SK-N-MC (cell line): ENCODE measurements at regions not wholly inside any gene's neighbourhood (a gene's known extent, or its start where the extent isn't known, plus 50 kb on each side); places are given as distances from the start of the nearest gene placed in this dataset.

Experiments
- EZH2 ChIP-seq: fragments of 200-600 bp; sonication (generic); IDR thresholded peaks from one replicate; pipeline ENCODE4 v1.6.1; 2017; ENCODE audit warnings: antibody characterized with exemption
- FOXP2 ChIP-seq: optimal IDR thresholded peaks from 2 replicates; pipeline ENCODE3; 2011; ENCODE audit warnings: mild to moderate bottlenecking, moderate library complexity; ENCODE audit not compliant: insufficient read depth; ENCODE audit errors: extremely low read length, control extremely low read depth
- POLR2AphosphoS5 ChIP-seq: IDR thresholded peaks from 2 replicates; pipeline ENCODE4 v1.6.1; 2012; ENCODE audit warnings: mild to moderate bottlenecking, low read depth, low read length, borderline replicate concordance

DNA sequence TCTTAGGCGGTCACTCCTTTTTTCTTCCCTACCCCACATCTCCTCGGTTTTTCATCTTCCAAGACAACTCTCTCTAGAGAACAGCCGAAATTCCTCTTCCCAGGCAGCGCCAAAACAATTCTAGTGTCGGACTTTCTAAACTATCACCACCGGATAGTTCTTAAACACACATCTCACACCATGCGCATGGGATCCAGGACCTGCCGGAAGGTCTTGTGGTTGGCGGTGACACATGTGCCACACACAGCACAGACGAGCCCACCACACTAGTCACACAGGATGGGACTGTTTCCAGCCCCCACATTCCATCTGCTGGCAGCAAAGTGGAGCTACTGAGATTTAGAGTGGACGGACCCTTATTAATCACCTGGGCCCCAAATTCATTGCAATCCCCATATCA lies 614.9 kb upstream of the CADM1 start:
- TF ChIP-seq EZH2 (no peak), POLR2AphosphoS5 (no peak), FOXP2 (no peak)
